ENCODE measurements at regions not wholly inside any gene's neighbourhood (a gene's known extent, or its start where the extent isn't known, plus 50 kb on each side); places are given as distances from the start of the nearest gene placed in this dataset.

GRCh38 chr4:57499786-57500185 is 389.6 kb upstream of the IGFBP7 start:
- no peaks in the 10 kb centered on the region for H3K27me3 ChIP-seq (ENCODE audit: control insufficient read depth, insufficient read depth, low read length)
- no peaks in the 10 kb centered on the region for H3K4me1 ChIP-seq (ENCODE audit: control insufficient read depth, insufficient read depth, low read length)
- BruUV-seq (replicated peaks) = no TSS peak
- no peak for TF ChIP-seq CTCF (IDR thresholded peaks at IDR 0.05)
- TF ChIP-seq TCF7L2 (IDR thresholded peaks at IDR 0.05; ENCODE audit: low read depth, low read length) = no peak
- no peak for TF ChIP-seq SIN3A (IDR thresholded peaks at IDR 0.05; ENCODE audit: borderline replicate concordance, insufficient read depth, low read depth, low read length)
- no peak for TF ChIP-seq POLR2AphosphoS5 (IDR thresholded peaks at IDR 0.05; ENCODE audit: low read depth, low read length)
- no peak for TF ChIP-seq REST (IDR thresholded peaks at IDR 0.05; ENCODE audit: insufficient read depth in 1 of 2, low read depth in 2 of 2, low read length in 1 of 2)
- intact Hi-C loops (cut with micrococcal nuclease; ENCODE audit: unreplicated experiment) = no loop called here
- ATAC-seq (no peak), DNase-seq (ENCODE audit: low read depth, low spot score) (no peak)
- no peaks in the 10 kb centered on the region for H3K36me3 ChIP-seq (ENCODE audit: control insufficient read depth, insufficient read depth, low read length)
- H3K9me3 ChIP-seq (ENCODE audit: control insufficient read depth, insufficient read depth, low read depth, low read length) = no peaks in the 10 kb centered on the region
- H3K27ac ChIP-seq (ENCODE audit: low read length) = no peak overlapping the region
- H3K4me3 ChIP-seq (ENCODE audit: low read depth in 2 of 2, low read length in 2 of 2) = no peak overlapping the region
- in situ Hi-C loops (cut with HindIII; ENCODE audit: low pct_unique_long_range_greater_than_20kb, low sequenced_read_pairs) = no loop called here
- ChIA-PET CTCF (no interaction called here), POLR2A (no interaction called here)

- no peaks in the 10 kb centered on the region for H3K36me3 ChIP-seq (ENCODE audit: control insufficient read depth, insufficient read depth, low read length)
- no peak for TF ChIP-seq POLR2AphosphoS5 (IDR thresholded peaks at IDR 0.05; ENCODE audit: low read depth, low read length)
- no peak for TF ChIP-seq TCF7L2 (IDR thresholded peaks at IDR 0.05; ENCODE audit: low read depth, low read length)
- no peak for TF ChIP-seq CTCF (IDR thresholded peaks at IDR 0.05)
- no peak for TF ChIP-seq SIN3A (IDR thresholded peaks at IDR 0.05; ENCODE audit: borderline replicate concordance, insufficient read depth, low read depth, low read length)
- TF ChIP-seq REST (IDR thresholded peaks at IDR 0.05; ENCODE audit: insufficient read depth in 1 of 2, low read depth in 2 of 2, low read length in 1 of 2) = no peak
- no peak overlapping the region for H3K27ac ChIP-seq (ENCODE audit: low read length)
- no TSS peak for BruUV-seq (replicated peaks)
- in situ Hi-C loops (cut with HindIII; ENCODE audit: low pct_unique_long_range_greater_than_20kb, low sequenced_read_pairs) = no loop called here
- POLR2A ChIA-PET = no interaction called here
- intact Hi-C loops (cut with micrococcal nuclease; ENCODE audit: unreplicated experiment) = no loop called here
- no peak for ATAC-seq
- H3K4me3 ChIP-seq (ENCODE audit: low read depth in 2 of 2, low read length in 2 of 2) = no peak overlapping the region
- no peaks in the 10 kb centered on the region for H3K4me1 ChIP-seq (ENCODE audit: control insufficient read depth, insufficient read depth, low read length)
- CTCF ChIA-PET = no interaction called here
- no peak for DNase-seq (ENCODE audit: low read depth, low spot score)
- H3K27me3 ChIP-seq (ENCODE audit: control insufficient read depth, insufficient read depth, low read length) = no peaks in the 10 kb centered on the region
- no peaks in the 10 kb centered on the region for H3K9me3 ChIP-seq (ENCODE audit: control insufficient read depth, insufficient read depth, low read depth, low read length)
Observed at GRCh38 chr4:57498251-57498650, 388.1 kb upstream of the IGFBP7 start.
